Hematopoietic multipotent progenitor cell (in vitro differentiated cells): ENCODE measurements at regions not wholly inside any gene's neighbourhood (a gene's known extent, or its start where the extent isn't known, plus 50 kb on each side); places are given as distances from the start of the nearest gene placed in this dataset.

ENCODE experiments used
- DNase-seq, 3 donors: peaks; one replicate each; pipeline ENCODE4 v3.0.0-alpha.2; 2011 to 2015; ENCODE audit warnings: low read depth in 2 of 3, low spot score in 2 of 3

DNA sequence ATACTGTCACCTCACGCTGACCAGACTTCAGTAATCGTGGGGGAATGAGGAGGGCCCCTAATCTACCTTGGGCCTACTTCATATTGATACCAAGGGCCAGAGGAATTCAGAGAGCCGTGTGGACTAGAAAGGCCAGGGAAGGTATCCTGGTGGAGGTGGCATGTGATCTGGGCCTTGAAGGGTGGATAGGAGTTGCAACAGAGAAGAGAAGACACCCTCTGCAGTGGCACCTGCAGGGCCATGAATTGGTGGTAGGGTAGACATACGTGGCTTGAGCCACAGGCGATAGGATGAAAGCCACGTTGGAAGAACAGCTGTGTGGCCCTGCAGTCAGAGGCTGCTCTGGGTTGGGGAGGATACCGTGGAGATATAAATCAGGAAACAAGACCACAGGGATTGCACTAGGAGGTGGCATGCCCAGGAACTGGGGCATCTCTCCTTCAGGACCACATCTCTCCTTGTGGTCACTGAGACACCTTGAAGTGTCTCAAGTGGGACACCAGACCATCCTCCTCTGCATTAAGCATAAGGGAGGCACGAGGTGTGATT lies 141.4 kb downstream of the CYP26B1 start:
- DNase-seq: no peak

GRCh38 chr2:72004976-72005375 lies 142.7 kb downstream of the CYP26B1 start:
- no peak for DNase-seq

DNA sequence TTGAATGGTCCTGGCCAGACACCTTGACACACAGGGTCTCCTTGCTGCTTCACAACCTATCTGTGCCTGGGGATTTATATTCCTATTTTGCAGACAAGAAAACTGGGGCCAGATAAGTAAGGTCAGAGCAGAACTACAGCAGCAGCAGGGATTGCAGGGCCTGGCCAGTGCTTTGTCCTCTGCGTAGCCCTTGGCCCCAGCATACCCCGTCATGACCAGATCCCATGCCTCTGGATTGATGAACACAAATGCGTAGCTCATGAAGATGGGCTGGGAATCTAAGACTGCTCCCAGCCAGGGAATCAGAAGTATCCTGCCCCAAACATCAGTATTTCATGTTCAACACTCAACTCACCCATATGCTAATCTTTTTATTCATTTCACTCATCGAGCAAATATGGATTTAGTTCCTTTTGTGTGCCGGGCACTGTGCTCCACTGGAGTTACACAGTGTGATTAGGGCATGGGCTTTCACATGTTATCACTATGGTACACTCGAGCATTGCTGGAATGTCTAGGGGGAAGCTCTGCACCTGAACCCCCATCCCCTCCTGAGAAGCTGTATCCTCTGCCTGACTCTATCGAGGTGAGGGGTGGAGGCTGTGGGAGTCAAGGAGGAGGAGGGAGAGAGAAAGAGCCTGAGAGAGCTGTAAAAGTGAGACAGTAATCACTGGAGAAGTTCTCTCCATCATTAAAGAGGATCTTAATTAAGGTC lies 143.3 kb downstream of the CYP26B1 start:
- DNase-seq: no peak

GRCh38 chr2:72003796-72004195 lies 143.9 kb downstream of the CYP26B1 start:
- DNase-seq: no peak

- no peak for DNase-seq
Observed at GRCh38 chr2:72003124-72003523, 144.5 kb downstream of the CYP26B1 start.

DNA sequence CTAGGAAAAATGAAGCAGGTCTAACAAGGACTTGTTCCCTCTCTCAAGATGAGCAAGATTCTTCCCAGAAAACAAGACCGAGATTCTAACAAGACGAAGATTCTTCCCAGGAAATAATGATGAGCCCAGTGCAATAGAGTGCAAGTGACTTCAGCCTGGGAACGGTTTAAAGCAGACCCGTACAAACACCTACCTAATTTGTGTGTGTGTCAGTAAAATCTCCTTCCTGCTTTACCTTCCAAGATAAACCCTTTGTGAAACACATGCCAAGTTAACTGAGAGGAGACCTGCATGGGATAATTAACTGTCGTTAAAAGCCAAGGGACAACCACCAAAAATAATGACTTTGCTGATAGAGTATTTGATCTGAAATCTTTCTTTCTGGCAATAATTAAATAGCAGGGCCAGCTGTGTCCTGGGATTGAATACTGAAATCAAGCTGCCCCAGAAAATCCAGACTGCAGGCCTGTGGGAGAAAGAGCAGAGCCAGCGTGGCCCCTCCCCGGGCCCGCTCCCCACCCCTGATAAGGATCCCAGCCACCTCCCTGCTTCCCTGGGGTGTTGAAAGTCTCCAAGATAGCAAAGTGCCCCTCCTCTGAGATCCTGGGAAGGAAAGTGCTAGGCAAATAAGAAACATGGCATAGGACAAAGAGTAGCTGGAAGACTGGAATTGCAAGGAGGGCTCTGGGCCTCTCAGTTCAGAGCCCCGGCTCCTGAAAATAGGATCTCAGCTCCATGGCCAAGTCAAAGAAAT lies 145.5 kb downstream of the CYP26B1 start:
- DNase-seq: no peak

DNA sequence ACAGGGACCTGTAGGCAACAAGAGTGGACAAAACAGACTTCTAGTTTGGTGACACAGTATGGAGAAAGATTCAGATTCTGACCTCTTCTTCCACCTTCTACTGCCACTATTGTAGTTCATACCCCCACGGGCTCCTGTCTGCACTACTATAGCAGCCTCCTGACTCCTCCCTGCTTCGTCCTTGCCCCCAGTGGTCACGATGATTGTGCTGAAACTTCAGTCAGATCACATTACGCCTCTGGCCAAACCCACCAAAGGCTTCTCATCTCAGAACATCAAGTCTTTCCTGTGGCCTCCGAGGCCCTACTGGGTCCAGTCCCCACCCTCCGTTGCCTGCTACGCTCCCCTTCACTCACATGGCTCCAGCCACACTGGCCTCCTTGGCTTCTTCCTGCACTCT lies 147.6 kb downstream of the CYP26B1 start:
- no peak for DNase-seq

DNA sequence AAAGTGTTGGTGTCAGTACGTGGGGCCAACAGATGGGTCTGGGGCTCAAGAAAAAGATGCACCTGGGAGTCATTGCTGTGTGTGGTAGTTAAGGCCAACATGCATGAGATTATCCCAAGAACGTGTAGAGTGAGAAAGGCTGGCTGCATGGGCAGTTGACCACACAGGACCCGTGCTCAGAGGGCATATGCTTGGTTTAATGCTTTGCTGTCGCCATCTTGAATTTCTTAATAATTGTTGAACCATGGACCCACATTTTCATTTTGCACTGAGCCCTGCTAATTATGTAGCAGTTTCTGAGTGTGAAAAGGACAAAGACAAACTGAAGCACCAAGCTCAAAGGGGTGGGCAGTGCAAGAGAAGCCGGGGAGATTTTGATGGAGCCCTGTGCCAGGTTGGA lies 148.1 kb downstream of the CYP26B1 start:
- no peak for DNase-seq

DNA sequence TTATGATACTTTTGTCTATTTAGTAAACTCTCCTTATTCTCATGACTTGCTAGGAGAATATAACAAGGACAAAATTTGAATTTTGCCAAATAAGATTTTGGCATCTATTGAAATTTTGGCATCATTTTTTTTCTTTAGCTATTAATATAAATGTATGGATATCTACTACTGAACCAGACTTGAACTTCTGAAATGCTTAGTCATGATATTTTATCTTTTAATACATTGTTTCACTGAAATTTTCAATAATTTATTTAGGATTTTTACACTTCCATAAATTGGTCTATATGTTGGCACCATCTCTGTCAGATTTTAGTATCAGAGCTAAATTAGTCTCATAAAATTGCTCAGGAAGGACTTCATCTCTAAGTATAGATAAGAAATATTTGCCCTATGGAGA lies 149.8 kb downstream of the CYP26B1 start:
- no peak for DNase-seq

- DNase-seq: no peak
Observed at GRCh38 chr2:71995067-71995665, 152.5 kb downstream of the CYP26B1 start.

- no peak for DNase-seq
Observed at GRCh38 chr2:71992036-71992435, 155.6 kb downstream of the CYP26B1 start.

DNA sequence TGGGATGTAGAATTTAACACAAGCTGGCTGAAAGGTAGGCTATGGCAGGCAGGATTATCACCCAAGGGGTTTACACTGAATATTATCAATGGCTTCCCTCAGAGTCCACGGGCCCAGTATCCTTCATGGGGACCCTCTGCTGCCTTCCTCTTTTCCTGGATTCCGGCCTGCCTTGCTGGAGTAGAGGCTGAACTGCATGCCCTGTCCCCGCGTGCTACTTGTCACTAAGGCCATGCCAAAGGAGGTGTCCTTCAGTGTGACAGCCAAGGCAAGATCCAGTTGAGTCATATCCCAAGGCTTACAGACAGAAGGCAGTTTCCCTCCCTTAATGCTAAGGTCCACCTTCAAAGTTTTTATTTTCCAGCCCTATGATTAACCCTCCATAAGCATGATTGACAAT lies 156.3 kb downstream of the CYP26B1 start:
- DNase-seq: no peak

DNA sequence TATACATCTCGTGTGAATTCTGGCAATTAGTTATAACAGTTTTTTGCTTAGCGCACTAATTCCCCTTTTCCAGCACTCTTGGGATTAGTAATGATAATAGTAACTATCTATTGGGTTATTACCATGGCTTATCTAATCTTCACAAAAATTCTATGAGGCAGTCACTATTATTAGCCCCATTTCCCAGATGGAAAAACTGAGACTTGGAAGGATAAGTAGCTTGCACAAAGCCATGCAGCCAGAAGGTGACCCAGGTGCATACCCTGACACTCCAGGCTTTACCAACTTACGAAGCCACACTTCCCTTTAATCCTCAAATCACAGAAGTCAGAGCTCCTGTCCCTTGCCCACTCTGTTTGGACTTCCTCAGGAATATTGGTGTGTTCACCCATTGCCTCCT lies 156.8 kb downstream of the CYP26B1 start:
- no peak for DNase-seq

GRCh38 chr2:71990122-71990521 lies 157.5 kb downstream of the CYP26B1 start:
- no peak for DNase-seq

GRCh38 chr2:71989671-71990070 lies 158.0 kb downstream of the CYP26B1 start:
- no peak for DNase-seq

DNA sequence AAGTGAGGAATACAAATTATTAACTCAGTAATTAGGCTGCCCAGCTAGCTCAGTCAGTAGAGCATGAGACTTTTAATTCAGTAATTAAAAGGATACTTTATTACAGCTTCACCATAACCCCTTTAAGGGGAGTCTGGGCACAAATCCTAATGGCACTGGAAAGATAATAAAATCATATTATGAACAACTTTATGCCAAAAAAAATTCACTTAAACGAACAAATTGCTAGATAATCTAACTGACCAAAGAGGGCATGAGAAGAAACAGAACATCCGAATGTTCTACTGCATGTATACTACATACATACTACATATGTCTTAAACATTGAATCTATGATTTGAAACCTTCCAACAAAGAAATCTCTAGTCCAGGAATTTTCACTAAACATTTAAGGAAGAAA lies 159.5 kb downstream of the CYP26B1 start:
- DNase-seq: no peak

- DNase-seq: no peak
Observed at GRCh38 chr2:71976685-71977084, 171.0 kb downstream of the CYP26B1 start.

GRCh38 chr2:71974846-71975245 lies 172.8 kb downstream of the CYP26B1 start:
- no peak for DNase-seq

DNA sequence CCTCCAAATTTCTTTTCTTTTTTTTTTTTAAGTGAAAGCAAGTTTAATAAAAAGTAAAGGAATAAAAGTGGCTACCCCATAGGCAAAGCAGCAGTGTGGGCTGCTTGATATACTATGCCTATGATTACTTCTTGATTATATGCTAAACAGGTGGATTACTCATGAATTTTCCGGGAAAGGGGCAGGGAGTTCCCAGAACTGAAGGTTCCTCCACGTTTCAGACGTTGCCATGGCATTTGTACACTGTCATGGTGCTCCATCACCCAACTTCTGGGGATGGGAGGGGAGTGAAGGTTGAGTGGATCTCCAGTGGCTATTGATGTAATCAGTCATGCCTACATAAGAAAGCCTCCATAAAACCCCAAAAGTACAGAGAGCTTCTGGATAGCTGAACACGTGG lies 176.2 kb downstream of the CYP26B1 start:
- DNase-seq: no peak

GRCh38 chr2:71965530-71965929 lies 182.1 kb downstream of the CYP26B1 start:
- DNase-seq: no peak

DNA sequence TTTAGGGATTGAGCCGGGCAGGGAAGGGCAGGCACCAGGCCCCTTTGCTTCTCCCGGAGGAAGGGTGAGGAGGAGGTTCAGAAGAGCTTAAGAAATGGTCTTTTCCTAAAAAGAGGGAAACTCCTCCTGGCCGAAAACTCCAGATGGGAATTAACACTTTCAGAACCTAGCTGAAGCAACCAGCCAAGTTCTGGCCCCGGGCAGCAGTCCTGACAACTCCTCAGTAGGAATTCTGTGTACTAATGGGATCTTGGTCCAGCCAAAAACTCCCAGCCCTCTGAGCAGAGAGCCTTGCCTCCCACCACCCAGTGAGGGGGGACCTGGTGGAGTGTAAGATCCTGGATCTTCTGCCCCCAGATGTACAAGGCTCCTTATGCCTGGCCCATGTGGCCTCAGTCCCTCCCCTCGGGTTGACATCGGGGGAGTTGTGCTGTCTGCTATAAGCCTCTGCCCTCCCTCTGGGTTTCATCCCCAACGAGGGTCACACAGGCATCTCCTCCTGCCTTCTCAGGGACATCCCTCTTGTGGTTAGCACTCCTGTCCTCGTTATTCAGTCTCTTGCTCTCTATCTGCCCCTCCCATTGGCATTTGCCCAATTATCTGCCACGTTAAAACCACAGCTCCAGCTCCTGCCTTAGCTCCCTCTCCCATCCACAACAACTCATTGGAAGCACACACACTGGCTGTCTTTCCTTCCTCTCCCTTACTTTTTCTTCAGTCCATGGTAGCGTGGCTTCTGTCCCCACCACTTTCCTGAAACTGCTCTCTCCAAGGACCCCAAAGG lies 184.6 kb downstream of the CYP26B1 start:
- no peak for DNase-seq
